GM21825 (cell line): ENCODE measurements at regions not wholly inside any gene's neighbourhood (a gene's known extent, or its start where the extent isn't known, plus 50 kb on each side); places are given as distances from the start of the nearest gene placed in this dataset.

Experiments
- ATAC-seq: cut with Tn5 transposase; IDR thresholded peaks from one replicate; pipeline ENCODE4 v1.9.1; 2021; ENCODE audit warnings: mild to moderate bottlenecking, moderate library complexity; ENCODE audit not compliant: unreplicated experiment

DNA sequence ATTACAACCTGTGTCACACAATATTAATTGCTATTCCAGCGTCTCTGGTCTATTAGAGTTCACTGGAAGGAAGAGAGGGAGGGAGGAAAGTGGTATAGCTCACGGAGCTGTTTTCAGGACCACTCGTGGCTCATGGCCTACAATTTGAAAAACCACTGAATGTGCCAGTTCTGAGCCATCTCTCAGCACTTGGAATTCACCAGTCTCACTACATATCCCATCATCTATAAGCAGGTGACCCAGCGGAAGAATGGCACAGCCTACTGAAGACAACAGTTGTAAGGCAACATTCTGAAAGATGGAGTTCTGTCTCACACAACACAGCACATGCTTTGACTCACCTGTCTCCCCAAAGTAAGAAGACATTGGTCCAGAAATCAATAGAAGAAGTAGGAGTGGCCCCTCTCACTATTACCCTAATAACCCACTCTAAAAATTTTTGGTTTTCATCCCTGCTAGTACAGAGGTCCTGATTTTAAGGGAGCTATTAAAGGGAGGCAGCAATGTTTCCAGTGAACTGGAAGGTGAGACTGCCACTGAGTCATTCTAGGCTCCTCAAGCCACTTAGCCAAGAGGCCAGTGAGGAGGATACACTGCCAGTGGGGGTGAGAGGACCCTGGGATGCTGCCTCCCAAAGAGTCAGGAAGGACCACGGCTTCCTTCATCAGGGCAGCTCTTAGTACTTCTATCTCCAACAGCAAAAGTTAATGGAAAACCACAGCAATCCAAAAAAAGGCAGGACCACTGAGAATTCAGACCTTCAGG, 50.0 kb upstream of the DOCK9 start:
- ATAC-seq: no peak

DNA sequence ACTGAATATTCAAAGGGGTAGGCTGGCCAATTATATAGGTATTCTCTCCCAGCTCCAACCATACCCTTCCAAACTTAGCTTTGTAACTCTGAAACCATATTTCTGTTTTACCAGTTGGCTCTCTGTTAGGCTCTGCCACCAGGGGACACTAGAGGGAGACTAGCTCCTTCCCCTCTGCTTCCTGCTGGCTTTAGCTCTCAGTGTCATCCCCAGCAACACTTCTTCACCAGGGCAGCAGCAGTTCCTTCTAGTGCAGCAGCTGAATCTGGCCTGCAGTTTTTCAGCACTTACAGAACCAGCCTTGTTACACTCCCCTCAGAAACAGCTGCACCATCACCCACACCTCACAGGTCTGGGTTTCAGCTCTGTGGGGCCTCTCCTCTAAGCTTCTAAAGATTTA, 51.0 kb upstream of the DOCK9 start:
- ATAC-seq: peak; percentile 61

DNA sequence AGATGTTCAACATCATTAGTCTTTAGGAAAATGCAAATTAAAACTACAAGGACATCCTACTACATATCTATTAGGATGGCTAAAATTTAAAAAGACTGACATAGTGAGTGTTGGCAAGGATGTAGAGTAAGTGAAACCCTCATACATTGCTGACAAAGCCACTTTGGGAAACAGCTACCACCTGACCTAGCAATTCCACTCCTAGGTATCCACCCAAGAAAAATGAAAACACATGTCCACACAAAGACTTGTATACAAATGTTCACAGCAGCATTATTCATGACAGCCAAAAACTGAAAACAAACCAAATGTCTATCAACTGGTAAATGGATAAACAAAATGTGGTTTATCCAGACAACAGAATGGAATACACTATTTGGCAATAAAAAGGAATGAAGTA, 51.7 kb upstream of the DOCK9 start:
- ATAC-seq: no peak

DNA sequence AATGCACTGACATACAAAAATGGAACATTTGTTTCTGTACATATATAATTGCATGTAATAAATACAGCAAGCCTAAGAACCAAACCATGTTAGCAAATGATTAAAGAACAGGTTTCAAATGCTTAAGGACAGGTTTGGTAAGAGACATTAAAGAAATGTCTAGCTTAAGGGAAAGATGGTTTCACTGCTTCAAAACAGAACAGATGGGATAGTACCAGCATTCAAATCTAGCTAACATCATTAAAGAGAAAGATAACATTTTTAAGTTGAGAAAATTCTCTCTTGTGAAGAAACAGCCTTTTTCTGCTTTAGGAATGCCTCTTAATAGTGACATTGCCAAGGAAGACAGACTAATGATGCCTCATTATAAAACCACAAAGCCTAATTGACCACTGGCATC, 52.5 kb upstream of the DOCK9 start:
- ATAC-seq: no peak

DNA sequence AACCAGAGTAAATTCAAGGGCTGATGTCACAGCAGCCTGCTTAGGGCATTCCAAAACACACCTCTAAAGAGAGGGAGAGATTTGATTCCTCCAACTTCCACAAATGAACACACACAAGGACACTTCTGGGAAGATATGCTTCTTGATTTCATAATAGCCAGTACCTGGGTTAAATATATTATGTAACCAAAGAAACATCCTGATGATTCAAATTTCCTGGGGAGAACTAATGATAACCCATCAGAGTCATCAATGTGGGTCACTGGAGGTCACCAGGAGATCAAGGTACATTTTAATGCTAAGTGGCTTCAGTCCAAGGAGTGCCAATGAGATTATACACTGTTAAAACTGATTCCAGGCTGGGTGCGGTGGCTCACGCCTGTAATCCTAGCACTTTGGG, 54.0 kb upstream of the DOCK9 start:
- no peak for ATAC-seq

DNA sequence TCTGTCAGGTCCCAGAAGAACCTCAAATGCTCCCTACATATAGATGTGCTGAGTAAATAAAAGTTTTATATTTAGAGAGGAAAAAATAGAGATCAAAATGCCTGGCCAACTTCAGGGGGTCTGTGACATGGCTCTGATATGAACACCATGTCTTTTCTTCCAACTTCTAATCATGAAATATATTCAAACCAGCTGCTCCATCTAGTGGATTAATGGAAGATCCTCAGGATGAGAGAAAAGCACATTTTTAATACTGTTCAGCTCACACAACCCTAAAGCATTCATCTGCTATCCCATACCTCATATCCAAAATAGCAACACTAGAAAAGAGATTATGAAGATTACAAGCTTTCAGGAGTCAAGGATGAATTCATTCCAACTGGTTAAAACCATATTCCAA, 56.0 kb upstream of the DOCK9 start:
- no peak for ATAC-seq

DNA sequence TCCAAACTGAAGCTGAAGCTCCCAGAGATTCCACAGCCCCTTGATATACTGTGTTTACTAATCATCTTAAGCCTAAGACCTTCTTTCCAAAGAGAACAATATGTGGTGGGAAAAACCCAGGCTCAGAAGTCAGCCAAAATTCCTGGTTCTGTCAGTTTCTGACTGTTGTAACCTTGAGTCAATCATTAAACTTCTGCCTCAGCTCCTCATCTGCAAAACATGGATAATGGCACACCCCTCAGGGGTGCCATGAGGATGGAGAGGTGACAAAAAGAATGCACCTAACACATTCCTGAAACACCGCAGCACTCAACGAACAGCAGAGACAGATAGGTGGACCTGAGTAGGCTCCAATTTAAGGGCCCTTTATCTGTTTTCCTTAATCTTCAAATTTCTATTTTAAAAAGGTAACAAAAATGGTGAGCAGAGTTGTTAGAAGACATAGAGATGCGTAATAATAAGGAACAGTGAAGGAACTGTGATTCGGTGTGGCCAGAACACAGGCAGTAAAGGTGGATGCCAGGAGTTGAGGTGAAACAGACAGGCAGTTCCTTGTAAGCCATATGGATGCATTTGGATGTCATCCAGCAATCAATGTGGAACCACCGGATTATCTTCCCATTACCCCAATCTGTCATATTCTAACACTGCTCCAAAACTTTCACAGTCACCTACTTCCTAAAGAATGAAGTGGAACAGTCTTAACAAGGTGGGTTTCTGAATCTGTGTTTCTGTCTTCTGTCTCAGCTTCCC, 56.6 kb upstream of the DOCK9 start:
- no peak for ATAC-seq

DNA sequence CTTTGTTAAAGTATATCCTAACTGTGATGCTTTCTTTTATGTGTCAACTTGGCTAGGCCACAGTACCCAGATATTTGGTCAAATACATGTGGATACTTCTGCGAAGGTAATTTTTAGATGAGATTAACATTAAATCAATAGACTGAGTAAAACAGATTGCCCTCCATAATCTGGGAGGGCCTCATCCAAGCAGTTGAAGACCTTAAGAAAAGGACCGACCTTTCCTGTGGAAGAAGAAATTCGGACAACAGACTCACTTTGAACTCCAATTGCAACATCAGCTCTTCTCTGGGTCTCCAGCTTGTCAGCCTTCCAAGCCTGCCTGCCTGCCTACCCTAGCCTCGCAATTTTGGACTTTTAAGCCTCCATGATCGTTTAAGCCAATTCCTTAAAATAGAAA, 57.9 kb upstream of the DOCK9 start:
- ATAC-seq: no peak

DNA sequence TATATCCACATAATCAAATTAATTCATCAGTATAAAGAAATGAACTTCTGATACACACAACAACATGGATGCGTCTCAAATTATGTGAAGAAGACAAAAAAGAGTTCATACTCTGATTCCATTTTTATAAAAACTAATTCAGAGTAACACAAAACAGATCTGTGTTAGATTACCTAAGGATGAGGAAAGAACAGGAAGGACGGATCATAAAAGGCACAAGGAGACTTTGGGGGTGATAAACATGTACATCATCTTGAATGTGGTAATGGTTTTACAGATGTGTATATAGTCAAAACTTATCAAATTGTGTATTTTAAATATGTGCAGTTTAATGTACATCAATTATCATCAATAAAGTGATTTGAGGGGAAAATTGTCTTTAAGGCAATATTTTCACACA, 59.9 kb upstream of the DOCK9 start:
- ATAC-seq: no peak

DNA sequence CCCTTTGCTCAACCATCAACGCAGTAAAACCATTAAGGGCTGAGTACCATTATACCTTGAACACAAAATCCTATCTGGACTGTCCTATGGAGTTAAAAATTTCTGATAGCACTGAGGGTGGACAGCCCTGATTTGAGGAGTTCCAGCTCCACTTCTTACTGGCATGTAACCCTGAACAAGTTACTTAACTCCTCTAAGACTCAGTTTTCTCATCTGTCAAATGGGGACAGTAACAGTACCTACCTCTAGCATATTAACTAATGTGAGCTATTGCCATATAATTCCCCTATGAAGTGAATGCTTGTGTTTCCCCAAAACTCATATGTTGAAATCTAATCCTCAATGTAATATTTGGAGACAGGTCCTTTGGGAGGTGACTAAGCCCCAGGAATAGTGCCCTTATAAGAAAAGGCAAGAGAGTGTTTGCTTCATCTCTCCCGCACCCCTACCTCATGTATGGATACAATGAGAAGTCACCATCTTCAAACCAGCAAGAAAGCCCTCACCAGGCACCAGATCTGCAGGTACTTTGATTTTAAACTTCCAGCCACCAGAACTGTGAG, 61.9 kb upstream of the DOCK9 start:
- no peak for ATAC-seq

DNA sequence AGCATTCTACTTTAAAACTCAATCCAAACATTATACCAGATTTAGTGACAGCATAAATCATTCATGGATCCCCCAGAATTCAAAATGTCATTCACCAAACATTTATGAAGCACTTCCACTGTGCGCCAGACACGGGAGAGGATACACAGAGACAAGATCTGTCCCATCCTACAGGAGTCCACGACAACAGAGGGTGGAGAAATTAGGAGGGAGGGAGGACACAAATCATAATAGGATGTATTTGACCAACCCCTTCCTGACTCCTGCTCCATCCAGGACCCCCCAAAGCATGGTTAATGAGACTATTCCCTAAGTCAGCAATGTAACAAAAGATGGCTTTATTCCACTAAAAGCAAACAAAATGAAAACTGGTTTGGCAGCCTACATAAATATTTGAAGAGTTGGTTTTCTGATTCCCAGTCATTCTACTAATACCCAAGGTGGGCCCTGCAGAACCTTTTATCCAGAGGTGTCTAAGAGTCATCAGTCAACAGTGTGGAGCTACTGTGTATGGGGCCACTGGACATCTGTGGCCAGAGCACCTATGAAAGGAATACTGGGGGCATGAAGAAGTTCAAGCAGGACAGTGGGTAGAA, 62.8 kb upstream of the DOCK9 start:
- ATAC-seq: no peak

DNA sequence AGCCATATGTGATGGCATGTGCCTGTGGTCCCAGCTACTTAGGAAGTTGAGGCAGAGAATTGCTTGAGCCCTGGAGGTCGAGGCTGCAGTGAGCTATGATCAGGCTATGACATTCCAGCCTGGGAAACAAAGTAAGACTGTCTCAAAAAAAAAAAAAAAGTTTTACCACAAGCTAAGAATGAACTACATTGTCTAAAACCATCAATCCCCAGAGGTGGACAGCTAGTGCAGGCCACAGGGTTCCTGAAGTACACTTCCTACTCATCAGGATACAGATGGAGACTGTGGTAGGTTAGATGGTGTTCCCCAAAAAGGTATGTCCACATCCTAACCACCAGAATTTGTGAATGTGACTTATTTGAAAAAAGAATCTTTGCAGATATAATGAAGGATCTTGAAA, 63.5 kb upstream of the DOCK9 start:
- no peak for ATAC-seq

DNA sequence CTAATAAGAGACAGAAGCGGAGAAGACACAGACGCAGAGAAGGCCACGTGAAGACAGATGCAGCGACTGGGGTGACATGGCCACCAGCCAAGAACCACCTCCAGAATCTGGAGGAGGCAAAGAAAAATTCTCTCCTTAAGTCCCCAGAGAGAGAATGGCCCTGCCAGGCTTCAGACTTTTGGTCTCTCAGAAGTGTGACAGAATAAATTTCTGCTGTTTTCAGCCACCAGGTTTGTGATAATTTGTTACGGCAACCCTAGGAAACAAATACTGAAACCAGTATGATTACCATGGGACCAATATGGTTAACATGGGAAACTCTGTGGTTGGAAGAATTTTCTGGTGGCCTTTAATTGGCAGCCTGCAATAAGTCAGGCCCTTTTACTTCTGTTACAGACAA, 63.9 kb upstream of the DOCK9 start:
- ATAC-seq: no peak

DNA sequence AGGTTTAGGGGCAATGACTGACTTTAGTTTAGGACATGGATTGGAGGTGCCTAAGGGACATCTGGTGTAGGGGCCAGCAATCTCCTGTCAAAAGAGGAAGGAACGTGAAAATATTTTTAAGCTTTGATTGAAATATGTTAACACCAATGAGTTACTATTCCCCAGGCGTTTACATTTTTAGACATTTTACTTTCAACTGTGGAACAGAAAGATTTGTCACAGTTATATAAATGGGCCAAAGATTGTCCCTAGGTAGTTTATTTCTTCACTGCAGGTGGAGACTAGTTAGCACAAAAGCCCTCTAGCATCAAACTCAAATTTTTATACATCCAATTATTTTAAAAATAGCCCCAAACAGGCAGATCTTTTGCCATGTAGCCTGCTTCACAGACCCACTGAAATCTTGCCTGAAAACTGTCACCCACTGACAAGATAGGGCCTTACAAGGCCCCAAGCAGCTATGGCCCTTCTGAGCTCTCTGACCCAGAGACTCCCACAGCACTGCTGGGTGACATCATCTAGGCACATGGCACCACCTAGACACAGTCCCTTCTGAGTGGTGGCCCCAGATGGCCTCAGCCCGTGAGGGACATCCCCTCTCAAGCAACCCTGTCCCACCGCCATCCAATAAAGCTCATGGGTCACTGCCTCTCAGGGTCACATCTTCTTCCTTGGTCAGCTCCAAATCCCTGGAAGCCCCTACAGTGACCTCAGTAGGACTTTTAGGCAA, 64.8 kb upstream of the DOCK9 start:
- ATAC-seq: no peak

DNA sequence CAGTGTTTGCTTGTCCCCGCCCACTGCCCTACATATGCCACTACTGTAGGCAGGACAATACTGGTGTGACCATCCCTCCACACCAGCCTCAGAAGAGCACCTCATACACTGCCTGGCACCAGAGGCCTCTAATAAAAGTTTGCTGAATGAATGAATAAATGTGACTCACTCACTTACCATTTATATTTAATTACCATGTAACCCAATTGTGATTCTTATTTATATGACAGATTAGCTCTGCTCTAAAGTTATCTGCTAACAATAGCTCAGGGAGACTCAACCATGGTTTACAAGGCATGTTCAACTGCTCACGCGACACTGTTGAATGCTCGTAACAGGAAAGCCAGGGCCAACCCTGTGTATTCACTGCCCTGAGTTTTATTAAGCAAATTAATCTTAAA, 66.0 kb upstream of the DOCK9 start:
- no peak for ATAC-seq

DNA sequence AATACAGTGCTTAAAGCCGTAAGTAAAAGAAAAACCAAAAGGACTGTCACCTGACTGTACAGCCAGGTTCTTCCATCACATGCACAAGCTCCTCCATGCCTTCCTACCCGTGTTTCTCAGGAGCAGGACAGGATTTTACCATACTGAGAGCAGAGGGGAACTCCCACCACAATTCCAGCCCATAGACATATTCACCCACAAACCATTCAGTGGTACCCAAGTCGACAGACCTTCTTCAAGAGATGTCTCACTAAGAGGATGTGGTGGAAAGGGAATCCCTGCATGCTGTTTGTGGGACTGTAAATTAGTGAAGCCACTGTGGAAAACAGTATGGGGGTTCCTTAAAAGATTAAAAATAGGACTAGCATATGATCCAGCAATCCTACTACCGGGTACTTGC, 66.9 kb upstream of the DOCK9 start:
- no peak for ATAC-seq

DNA sequence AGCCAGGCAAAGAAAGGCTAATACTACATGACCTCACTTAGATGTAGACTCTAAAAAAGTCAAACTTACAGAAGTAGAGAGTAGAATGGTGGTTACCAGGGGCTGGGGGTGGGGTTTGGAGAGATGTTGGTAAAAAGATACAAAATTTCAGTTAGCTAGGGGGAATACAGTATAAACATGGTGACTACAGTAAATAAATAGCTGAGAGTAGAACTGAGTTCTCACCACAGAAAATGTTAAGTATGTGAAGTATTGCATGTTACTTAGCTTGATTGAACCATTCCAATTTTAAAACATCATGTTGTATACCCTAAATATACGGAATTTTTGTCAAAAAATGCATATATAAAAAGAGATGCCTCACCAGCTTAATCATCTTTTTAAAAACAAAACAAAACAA, 67.5 kb upstream of the DOCK9 start:
- no peak for ATAC-seq

DNA sequence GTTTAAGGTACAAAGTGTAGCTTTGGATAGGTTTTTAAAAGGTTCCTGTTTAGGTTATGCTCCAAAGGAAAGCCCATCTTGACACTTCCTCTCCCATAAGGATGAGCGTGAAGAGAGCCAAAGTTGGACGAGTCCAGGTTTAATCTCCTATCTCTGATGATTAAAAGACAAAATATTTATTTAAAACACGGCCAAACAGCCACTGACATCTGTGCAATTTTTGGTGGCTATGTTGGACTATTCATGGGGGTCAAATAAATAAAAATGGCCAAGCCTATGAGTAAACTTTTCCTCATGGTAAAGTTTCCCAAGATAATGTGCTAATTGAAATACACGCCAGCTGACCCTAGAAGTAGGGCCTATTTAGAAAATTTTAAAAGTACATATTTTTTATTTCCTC, 69.0 kb upstream of the DOCK9 start:
- no peak for ATAC-seq

DNA sequence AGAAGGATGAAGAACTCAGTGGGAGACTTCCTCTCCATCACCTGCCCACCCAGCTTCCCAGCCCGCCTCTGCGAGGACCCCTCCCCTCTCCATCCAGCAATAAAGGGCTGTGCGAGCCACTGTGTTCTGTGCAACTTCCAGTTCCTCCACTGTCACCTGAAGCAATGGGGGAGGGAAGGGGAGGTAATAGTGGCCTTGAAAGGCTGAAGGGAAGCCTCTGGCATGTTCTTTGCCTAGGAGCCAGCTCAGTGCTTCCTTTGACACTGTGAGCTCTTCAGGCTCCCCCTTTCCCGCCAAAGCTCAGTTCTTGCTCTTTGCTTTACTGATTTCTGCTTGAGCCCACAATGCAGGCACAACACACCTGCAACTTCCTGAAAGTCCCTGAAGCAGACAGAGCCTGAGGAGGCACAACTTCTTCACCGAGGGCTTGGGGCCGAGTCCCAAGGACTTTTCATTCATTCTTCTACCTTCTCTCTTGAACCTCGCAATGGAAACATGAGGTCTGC, 73.2 kb upstream of the DOCK9 start:
- ATAC-seq: no peak

DNA sequence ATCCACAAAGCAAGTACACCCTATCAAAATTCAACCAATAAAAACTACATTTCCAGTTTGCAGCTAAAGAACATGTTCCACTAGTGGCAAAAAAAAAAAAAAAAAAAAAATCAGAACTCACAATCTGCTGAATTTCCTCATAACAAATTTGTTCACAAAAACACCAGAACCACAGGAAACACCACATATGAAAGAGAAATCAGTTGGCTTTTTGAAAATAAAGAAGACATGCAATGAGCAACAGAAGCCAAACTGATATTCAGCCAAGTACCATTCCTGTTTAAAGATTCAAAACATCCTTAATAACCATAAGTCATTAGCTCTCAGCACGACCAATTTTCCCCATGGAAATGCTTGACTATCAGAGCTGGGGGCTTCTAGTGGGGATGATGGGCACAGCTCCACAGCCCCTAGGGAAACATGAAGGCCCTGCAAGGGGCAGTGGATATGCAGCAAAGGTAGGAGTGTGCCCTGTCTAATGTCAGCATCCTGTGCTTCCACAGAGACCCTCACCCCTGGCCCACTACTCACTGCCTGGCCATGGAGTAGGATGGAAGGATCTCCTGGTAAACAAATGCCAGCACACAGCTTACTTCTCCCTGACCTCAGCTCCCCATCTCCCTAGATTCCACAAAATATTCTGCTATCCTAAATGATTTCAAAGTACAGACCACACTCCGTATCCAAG, 74.0 kb upstream of the DOCK9 start:
- no peak for ATAC-seq
